ENCODE measurements at regions not wholly inside any gene's neighbourhood (a gene's known extent, or its start where the extent isn't known, plus 50 kb on each side); places are given as distances from the start of the nearest gene placed in this dataset.

GRCh38 chr10:9789996-9790395 is 1227.7 kb upstream of the CELF2 start:
- intact Hi-C loops (cut with DNase I): no loop called here

GRCh38 chr10:9792181-9792580 is 1225.5 kb upstream of the CELF2 start:
- Histone ChIP-seq H3K9me3 (no peaks in the 10 kb centered on the region), H3K27ac (no peak overlapping the region), H3K4me1 (no peaks in the 10 kb centered on the region), H3K36me3 (no peaks in the 10 kb centered on the region), H3K27me3 (no peaks in the 10 kb centered on the region), H3K4me3 (no peak overlapping the region)
- no peak for DNase-seq (ENCODE audit: extremely low spot score in 2 of 2)
- no peak for TF ChIP-seq POLR2AphosphoS5 (IDR thresholded peaks at IDR 0.05; ENCODE audit: insufficient read depth in 1 of 2, low read depth in 1 of 2)
- no peak for TF ChIP-seq POLR2A (IDR thresholded peaks at IDR 0.05)
- no peak for TF ChIP-seq CTCF (IDR thresholded peaks at IDR 0.05)
- intact Hi-C loops (cut with DNase I): no loop called here

More at GRCh38 chr10:9789996-9790395, 1227.7 kb upstream of the CELF2 start:
- Histone ChIP-seq H3K4me3 (no peak overlapping the region), H3K36me3 (no peaks in the 10 kb centered on the region), H3K9me3 (no peaks in the 10 kb centered on the region), H3K4me1 (no peaks in the 10 kb centered on the region), H3K27me3 (no peaks in the 10 kb centered on the region), H3K27ac (no peak overlapping the region)
- TF ChIP-seq POLR2A (IDR thresholded peaks at IDR 0.05): no peak
- TF ChIP-seq CTCF (IDR thresholded peaks at IDR 0.05): no peak
- TF ChIP-seq POLR2AphosphoS5 (IDR thresholded peaks at IDR 0.05; ENCODE audit: insufficient read depth in 1 of 2, low read depth in 1 of 2): no peak
- DNase-seq (ENCODE audit: extremely low spot score in 2 of 2): no peak

GRCh38 chr10:9796564-9796963 is 1221.1 kb upstream of the CELF2 start:
- Histone ChIP-seq H3K4me3 (no peak overlapping the region), H3K27ac (no peak overlapping the region), H3K4me1 (no peaks in the 10 kb centered on the region), H3K27me3 (no peaks in the 10 kb centered on the region), H3K36me3 (no peaks in the 10 kb centered on the region), H3K9me3 (no peaks in the 10 kb centered on the region)
- intact Hi-C loops (cut with DNase I): no loop called here
- DNase-seq (ENCODE audit: extremely low spot score in 2 of 2): no peak
- TF ChIP-seq POLR2AphosphoS5 (IDR thresholded peaks at IDR 0.05; ENCODE audit: insufficient read depth in 1 of 2, low read depth in 1 of 2) (no peak), CTCF (IDR thresholded peaks at IDR 0.05) (no peak), POLR2A (IDR thresholded peaks at IDR 0.05) (no peak)

DNA sequence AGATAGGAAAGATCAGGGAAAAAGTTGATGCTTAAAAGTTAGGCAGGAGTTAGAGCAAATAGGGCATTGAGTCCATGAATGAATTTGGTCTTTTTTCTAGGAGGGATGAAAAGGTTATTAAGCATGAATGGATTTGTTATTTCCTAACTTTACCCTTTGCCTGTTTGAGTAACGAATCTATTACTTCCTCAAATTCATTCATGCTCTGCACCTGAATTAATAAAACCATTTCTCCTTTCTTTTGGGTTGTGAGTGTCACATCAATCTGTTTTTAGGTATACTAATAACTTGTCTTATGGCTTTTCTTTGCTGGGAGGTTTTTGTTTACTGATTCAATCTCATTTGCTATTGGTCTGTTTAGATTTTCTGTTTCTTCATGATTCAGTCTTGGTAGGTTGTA is 1217.7 kb upstream of the CELF2 start:
- Histone ChIP-seq H3K4me3 (no peak overlapping the region), H3K27me3 (no peaks in the 10 kb centered on the region)
- intact Hi-C loops (cut with DNase I): no loop called here

GRCh38 chr10:9800571-9800970 is 1217.1 kb upstream of the CELF2 start:
- Histone ChIP-seq H3K27me3 (no peaks in the 10 kb centered on the region), H3K36me3 (no peaks in the 10 kb centered on the region), H3K27ac (no peak overlapping the region), H3K9me3 (no peaks in the 10 kb centered on the region), H3K4me1 (no peaks in the 10 kb centered on the region), H3K4me3 (no peak overlapping the region)
- TF ChIP-seq POLR2AphosphoS5 (IDR thresholded peaks at IDR 0.05; ENCODE audit: insufficient read depth in 1 of 2, low read depth in 1 of 2) (no peak), CTCF (IDR thresholded peaks at IDR 0.05) (no peak)
- DNase-seq (ENCODE audit: extremely low spot score in 2 of 2): no peak
- intact Hi-C loops (cut with DNase I): no loop called here

More for the DNA sequence above, 1217.7 kb upstream of the CELF2 start:
- DNase-seq (ENCODE audit: extremely low spot score in 2 of 2): no peak
- Histone ChIP-seq H3K4me1 (no peaks in the 10 kb centered on the region), H3K36me3 (no peaks in the 10 kb centered on the region), H3K27ac (no peak overlapping the region), H3K9me3 (no peaks in the 10 kb centered on the region)
- TF ChIP-seq POLR2AphosphoS5 (IDR thresholded peaks at IDR 0.05; ENCODE audit: insufficient read depth in 1 of 2, low read depth in 1 of 2): no peak
- no peak for TF ChIP-seq POLR2A (IDR thresholded peaks at IDR 0.05)
- TF ChIP-seq CTCF (IDR thresholded peaks at IDR 0.05): no peak
